Lower leg skin (tissue), 4 donors: ENCODE measurements at regions not wholly inside any gene's neighbourhood (a gene's known extent, or its start where the extent isn't known, plus 50 kb on each side); places are given as distances from the start of the nearest gene placed in this dataset.

Source experiments
- DNase-seq, 2 donors: peaks; one replicate each; pipeline ENCODE4 v3.0.0-alpha.2; 2019; ENCODE audit warnings: low spot score in 2 of 2
- H3K4me3 ChIP-seq: fragments of 200-600 bp; sonication (generic); 2 replicates; pipeline ENCODE4 v1.5.1; 2017; ENCODE audit warnings: mild to moderate bottlenecking, low read depth; ENCODE audit not compliant: poor library complexity, severe bottlenecking
- POLR2A ChIP-seq, 2 donors: fragments of 450-650 bp; IDR thresholded peaks; one replicate each; pipeline ENCODE4 v1.6.1; 2016 to 2017; ENCODE audit warnings: antibody characterized with exemption in 2 of 2, mild to moderate bottlenecking in 1 of 2, moderate library complexity in 1 of 2
- WGBS, 2 donors: methylation state at CpG; one replicate each; pipeline ENCODE4 v1.1.5; 2018; 5-methylcytosine and 5-hydroxymethylcytosine counted together
- intact Hi-C: fragments of 100-400 bp; cut with DNase I; formaldehyde crosslinking; loops from one replicate; pipeline ENCODE4 v1.15.0; 2023; ENCODE audit warnings: low total_unique reads
- TF ChIP-seq, protein P1 (sequence below), 3 donors: fragments of 450-650 bp; IDR thresholded peaks; one replicate each; pipeline ENCODE4 v1.5.1; 2016; ENCODE audit warnings: antibody characterized with exemption in 3 of 3, mild to moderate bottlenecking in 3 of 3, moderate library complexity in 2 of 3

DNA sequence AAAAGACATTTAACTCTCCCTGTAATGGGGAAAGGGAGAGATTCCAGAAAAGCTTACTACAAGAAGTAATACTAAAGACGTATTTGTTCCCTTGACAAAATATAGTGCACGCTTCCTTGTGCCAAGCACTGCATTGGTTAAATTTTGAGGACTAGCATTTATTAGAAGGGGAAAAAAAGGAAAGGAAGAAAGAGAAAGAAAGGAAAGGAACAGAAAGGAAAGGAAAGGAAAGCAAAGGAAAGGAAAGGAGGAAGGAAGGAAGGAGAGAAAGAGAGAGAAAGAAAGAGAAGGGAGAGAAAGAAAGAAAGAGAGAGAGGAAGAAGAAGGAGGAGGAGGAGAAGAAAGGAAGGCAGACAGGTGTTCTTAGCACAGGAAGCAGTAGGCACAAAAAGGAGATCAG lies 110.1 kb upstream of the CDH6 start:
- 91 to 94% methylated on average over 2 of the region's 2 CpGs for WGBS, 2 donors
- no peak for DNase-seq
- H3K4me3 ChIP-seq = no peak overlapping the region
- TF ChIP-seq POLR2A (IDR thresholded peaks at IDR 0.05) = no peak
- TF ChIP-seq, protein P1, sequence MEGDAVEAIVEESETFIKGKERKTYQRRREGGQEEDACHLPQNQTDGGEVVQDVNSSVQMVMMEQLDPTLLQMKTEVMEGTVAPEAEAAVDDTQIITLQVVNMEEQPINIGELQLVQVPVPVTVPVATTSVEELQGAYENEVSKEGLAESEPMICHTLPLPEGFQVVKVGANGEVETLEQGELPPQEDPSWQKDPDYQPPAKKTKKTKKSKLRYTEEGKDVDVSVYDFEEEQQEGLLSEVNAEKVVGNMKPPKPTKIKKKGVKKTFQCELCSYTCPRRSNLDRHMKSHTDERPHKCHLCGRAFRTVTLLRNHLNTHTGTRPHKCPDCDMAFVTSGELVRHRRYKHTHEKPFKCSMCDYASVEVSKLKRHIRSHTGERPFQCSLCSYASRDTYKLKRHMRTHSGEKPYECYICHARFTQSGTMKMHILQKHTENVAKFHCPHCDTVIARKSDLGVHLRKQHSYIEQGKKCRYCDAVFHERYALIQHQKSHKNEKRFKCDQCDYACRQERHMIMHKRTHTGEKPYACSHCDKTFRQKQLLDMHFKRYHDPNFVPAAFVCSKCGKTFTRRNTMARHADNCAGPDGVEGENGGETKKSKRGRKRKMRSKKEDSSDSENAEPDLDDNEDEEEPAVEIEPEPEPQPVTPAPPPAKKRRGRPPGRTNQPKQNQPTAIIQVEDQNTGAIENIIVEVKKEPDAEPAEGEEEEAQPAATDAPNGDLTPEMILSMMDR (IDR thresholded peaks at IDR 0.05) = no peak
- intact Hi-C loops = no loop called here

DNA sequence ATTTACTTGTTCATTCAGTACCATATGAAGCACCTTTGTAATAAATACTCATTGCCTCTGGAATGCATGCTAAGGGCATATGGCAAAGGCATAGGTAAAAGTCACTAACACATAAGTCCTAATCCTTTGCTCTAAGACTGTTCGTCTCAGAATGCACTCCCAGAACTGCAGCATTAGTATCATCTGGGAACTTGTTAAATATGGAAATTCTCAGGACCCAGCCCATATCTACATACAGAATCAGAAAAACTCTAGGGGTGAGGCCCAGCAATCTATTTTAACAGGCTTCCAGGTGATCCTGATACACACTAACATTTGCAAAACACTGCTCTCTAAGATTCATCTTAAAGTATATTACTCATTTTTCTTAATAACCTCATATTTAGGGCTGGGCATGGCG lies 113.8 kb upstream of the CDH6 start:
- no peak for DNase-seq
- 52 to 61% methylated on average over 2 of the region's 2 CpGs for WGBS, 2 donors
- intact Hi-C loops = no loop called here
- H3K4me3 ChIP-seq = no peak overlapping the region
- no peak for TF ChIP-seq POLR2A (IDR thresholded peaks at IDR 0.05)
- TF ChIP-seq, protein P1 (IDR thresholded peaks at IDR 0.05) = no peak

DNA sequence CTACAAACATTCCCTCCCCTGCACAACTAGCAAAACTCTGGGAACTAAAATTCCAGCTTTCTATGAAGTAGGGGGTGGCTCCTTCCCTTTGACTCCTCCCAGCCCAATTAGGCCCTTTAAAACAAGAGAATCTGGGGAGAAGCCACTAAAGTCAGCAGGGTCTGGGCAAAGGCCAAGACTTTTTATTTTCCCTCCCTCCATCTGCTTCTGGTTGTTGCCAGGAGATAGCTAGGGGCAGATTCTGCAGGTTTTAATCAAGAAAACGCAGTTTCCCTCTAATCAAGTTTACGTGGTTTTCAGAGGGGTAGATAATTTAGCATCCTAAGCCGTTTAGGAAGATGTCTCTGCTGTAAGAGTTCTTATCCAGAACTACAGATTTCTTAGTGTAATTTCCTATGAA lies 114.5 kb upstream of the CDH6 start:
- TF ChIP-seq, protein P1 (IDR thresholded peaks at IDR 0.05) = no peak
- TF ChIP-seq POLR2A (IDR thresholded peaks at IDR 0.05) = no peak
- no peak for DNase-seq
- 20 to 24% methylated on average over 3 of the region's 3 CpGs for WGBS, 2 donors
- intact Hi-C loops = no loop called here
- no peak overlapping the region for H3K4me3 ChIP-seq

DNA sequence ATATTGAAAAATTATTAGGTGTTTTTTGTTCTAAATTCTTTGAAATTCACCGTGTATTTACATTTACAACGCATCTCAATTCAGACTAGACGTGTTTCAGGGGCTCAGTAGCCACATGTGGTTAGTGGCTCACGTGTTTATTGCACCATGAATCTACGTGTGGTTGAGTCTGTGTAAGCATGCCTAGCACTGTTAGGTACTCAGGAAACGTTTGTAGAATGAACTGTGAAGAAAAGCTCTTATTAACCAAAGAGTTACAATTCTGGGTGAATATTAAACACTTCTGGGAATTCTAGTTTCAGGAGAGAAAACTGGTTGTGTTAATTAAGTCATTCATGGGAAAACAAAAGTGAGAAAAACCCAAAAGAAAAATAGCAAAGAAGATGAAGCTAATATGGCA lies 117.5 kb upstream of the CDH6 start:
- TF ChIP-seq POLR2A (IDR thresholded peaks at IDR 0.05) = no peak
- TF ChIP-seq, protein P1 (IDR thresholded peaks at IDR 0.05) = no peak
- DNase-seq = no peak
- H3K4me3 ChIP-seq = no peak overlapping the region
- WGBS, 2 donors = 75 to 76% methylated on average over 6 of the region's 6 CpGs
- intact Hi-C loops = no loop called here

GRCh38 chr5:31068287-31068686 lies 125.2 kb upstream of the CDH6 start:
- 73 to 81% methylated on average over 1 of the region's 1 CpG for WGBS, 2 donors
- no peak overlapping the region for H3K4me3 ChIP-seq
- no peak for DNase-seq
- TF ChIP-seq, protein P1 (IDR thresholded peaks at IDR 0.05) = no peak
- no peak for TF ChIP-seq POLR2A (IDR thresholded peaks at IDR 0.05)
- intact Hi-C loops = no loop called here

- TF ChIP-seq, protein P1 (IDR thresholded peaks at IDR 0.05) = no peak
- TF ChIP-seq POLR2A (IDR thresholded peaks at IDR 0.05) = no peak
- no peak overlapping the region for H3K4me3 ChIP-seq
- intact Hi-C loops = loop anchor here (2.0 kb wide), 1 partner anchor 54 kb away; no protein-coding TSS in a partner anchor
- no peak for DNase-seq
- WGBS, 2 donors = 44 to 45% methylated on average over 5 of the region's 5 CpGs
These were observed 126.7 kb upstream of the CDH6 start for GRCh38 chr5:31066655-31067328.
